GM19438 (cell line): ENCODE measurements at regions not wholly inside any gene's neighbourhood (a gene's known extent, or its start where the extent isn't known, plus 50 kb on each side); places are given as distances from the start of the nearest gene placed in this dataset.

Experiments
- ATAC-seq: cut with Tn5 transposase; IDR thresholded peaks from one replicate; pipeline ENCODE4 v1.9.1; 2021; ENCODE audit warnings: low read depth; ENCODE audit not compliant: unreplicated experiment

GRCh38 chr4:10212400-10212799 is 95.8 kb upstream of the WDR1 start:
- ATAC-seq = no peak

DNA sequence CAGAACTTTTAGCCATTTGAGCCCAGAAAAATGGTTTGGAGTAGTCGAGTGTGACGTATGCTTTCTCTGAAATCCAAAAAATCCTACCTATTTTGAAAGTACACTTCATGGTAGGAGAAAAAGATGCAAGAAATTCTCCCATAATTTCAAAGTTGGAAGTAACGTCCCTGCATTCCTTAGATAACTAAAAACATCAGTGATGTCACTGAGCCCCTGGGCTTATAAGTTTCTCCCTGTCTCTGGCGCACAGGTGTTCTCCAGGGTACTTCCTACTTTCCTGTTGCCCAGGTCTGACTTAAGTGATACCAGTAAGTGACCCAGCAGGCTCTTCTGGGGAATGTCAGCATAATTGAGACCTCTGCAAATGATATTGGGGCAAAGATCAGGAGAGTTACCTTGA is 90.5 kb upstream of the WDR1 start:
- no peak for ATAC-seq

- ATAC-seq = no peak
Observed at GRCh38 chr4:10205223-10205622, 88.6 kb upstream of the WDR1 start.

DNA sequence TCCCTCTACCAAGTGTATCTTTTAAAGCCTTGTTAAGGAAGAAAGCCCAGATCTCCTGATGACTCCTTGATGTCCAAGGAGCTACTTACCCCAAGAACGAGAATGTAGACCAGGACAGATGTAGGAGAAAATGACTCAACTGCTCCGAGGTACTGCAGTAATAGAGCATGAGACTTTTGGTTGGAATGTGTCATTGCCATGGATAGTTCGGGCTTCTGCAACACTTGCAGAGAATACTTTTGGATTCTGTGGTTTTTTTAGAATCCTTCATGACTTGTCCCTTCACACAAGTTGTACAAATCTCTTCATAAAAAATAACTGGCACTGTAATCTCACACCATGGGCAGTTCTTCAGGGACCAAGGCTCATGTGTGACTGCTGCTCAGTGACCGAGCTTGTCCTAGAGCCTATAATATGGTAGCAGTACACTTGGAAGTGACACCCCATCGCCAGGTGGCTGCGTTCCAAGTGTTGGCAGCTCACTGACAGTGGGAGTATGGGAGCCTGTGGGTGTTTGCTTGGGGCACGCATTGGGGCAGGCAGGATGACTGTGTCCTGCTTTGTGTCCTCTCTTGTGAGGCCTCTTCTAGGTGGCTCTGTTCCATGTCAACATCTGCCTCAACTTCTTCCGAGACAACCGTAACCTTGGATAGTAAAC is 87.9 kb upstream of the WDR1 start:
- ATAC-seq = no peak

GRCh38 chr4:10203851-10204250 is 87.3 kb upstream of the WDR1 start:
- ATAC-seq = no peak

DNA sequence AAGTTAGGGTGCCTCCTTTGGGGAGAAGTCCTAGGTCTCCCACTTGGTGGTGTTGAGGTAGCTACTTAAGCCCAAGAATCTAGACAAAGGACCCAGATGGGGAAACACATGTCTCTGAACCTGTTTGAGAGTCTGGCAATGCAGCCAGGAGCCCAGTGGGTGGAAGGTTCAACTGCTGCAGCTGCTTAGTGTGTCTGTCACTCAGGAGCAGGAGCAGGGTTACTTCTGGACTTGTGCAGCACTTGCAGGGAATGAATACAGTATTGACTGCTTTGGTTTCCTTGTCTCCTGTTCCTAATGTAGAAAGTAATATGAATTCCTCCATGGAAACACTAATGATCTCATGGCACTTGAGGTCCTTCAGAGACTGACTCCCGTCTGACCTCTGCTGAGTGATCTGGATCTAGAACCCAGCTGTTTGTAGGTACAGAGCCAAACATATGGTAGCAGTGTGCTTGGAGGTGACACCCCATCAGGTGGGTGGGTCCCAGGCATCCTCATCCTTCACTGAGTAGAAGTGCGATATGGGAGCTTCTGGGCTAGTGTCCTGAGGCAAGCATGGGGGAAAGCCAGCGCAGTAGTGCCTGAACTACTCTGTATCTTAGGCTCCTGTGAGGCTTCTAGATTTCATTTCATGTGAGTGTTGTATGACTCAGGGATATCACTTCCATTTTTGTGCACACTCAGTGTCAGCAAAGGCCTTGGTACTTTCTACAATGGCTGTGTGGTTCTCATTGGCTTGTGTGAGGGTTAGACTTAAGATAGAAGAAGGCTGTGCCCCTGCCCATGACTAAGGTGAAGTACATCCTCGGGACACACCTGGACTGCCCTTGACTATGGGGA is 85.0 kb upstream of the WDR1 start:
- ATAC-seq = no peak

GRCh38 chr4:10200869-10201268 is 84.3 kb upstream of the WDR1 start:
- no peak for ATAC-seq

- no peak for ATAC-seq
Observed at GRCh38 chr4:10198365-10198764, 81.8 kb upstream of the WDR1 start.

DNA sequence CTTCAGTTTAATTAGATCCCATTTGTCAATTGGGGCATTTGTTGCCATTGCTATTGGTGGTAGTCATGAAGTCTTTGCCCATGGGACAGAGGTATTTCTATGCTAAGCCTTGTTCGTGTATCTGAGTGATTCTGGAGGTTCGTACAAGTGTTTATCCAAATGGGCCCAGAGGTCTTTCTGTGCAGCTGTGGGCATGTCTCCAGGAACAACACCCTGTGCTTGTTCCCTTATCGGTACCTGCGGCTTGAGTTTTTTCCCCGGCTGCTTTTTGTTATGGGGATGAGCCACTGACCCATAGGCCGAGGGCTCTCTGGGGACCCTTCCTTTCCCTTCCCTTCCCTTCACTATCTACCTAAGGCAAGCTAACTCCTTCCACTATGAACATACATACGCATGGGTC is 81.4 kb upstream of the WDR1 start:
- no peak for ATAC-seq

- ATAC-seq = no peak
Observed at GRCh38 chr4:10196191-10196590, 79.6 kb upstream of the WDR1 start.

- ATAC-seq = no peak
Observed at GRCh38 chr4:10192331-10192730, 75.7 kb upstream of the WDR1 start.

DNA sequence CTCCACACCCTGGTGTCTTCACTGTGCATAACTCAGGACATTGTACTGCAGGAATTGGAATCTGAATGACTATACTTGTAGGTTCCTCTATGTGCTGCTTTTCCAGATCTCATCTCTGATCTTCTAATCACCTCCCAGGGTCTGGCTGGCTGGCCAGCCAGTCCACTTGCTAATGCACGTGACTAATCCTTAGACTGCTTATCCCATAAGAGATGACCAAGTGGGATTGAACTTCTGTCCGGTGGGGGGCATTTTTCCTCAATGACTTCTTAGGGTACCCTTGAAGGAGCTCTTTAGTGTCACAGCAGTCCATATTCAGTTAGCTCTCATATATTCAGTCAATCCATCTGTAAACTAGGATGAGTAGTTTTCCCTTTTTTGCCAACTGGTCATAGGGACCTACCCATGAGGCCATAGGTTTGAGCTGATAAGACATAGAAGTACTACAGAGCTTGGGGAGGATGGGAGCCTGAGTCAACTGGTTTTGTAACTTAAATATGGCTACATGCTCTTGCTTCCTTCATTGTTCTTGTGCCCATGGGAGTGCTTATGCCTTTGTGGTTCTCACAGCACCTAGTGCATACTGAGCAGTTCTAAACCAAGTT is 71.9 kb upstream of the WDR1 start:
- no peak for ATAC-seq

DNA sequence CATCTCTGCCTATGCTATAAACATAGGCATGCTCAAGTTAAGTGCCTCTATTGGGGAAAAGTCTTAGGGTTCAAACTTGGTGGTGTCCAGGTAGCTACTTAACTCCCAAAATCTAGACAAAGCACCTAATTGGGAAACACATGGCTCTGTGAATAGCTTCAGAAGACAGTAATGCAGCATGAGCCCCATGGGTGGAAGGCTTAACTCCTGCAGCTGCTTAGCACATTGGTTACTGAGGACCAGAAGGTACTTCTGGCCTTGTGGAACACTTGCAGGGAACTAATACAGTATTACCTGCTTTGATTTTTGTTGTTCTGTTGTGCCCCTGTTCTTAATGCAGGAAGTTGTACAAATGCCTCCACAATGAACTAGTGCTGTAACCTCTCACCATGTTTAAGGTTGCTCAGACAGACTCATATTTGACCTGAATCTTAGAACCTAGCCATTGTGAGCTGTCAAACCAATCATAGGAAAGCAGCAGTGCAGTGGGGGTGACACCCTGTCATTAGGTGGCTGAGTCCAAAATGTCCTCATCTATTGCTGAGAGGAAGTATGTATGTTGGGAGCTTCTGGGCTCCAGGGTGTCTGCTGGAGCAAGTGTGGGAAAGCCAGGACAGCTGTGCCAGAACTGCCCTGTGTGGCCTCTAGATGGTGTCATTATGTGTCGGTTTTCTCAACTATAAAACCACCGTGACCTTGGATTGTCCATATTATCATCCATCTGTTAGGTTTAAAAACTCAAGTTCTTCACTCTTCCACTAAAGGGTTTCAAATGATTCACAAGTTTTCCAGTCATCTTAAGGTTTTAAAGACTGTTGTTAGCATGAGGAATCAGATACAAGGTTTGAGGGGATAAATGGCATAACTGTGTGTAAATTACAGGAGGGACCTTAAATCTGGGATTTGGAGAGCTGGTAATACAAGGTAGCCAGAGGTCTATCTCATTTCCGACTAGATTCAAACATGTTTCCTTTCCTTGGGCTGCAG is 69.9 kb upstream of the WDR1 start:
- no peak for ATAC-seq

DNA sequence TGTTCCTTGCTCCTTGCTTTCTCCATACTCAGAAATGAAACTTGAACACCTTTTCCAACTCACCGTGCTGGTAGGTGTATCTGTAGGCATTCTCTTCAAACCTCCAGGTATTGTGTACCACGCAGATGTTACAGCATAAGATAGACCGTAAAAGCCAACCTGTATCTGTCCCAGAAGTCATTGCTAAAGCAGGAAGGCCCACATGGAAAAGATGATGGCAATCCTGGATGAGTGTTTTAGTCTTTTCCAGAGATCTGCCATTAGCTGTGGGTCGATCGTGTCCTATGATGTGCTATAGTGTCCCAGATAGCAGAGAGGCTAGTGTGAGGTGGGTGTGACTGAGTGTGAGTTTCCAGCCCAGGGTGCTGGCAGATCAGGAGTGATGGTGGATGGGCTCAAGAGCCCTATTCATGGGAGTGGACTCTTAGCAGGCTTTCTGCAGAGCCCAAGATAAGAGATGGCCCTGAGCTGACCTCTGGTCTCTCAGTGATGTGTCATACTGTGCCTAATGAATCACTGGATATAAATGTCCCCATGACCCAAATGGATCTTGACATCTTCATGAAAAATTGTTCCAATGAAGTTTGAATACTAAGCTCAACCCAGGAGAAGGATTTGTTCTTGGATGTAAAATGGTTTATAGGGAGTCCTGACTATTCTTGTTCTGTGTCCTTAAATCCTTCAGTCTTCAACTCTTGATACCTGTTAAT is 69.1 kb upstream of the WDR1 start:
- no peak for ATAC-seq

- ATAC-seq = no peak
Observed at GRCh38 chr4:10184501-10184938, 67.9 kb upstream of the WDR1 start.

GRCh38 chr4:10184041-10184440 is 67.4 kb upstream of the WDR1 start:
- no peak for ATAC-seq

GRCh38 chr4:10183462-10183861 is 66.9 kb upstream of the WDR1 start:
- no peak for ATAC-seq

DNA sequence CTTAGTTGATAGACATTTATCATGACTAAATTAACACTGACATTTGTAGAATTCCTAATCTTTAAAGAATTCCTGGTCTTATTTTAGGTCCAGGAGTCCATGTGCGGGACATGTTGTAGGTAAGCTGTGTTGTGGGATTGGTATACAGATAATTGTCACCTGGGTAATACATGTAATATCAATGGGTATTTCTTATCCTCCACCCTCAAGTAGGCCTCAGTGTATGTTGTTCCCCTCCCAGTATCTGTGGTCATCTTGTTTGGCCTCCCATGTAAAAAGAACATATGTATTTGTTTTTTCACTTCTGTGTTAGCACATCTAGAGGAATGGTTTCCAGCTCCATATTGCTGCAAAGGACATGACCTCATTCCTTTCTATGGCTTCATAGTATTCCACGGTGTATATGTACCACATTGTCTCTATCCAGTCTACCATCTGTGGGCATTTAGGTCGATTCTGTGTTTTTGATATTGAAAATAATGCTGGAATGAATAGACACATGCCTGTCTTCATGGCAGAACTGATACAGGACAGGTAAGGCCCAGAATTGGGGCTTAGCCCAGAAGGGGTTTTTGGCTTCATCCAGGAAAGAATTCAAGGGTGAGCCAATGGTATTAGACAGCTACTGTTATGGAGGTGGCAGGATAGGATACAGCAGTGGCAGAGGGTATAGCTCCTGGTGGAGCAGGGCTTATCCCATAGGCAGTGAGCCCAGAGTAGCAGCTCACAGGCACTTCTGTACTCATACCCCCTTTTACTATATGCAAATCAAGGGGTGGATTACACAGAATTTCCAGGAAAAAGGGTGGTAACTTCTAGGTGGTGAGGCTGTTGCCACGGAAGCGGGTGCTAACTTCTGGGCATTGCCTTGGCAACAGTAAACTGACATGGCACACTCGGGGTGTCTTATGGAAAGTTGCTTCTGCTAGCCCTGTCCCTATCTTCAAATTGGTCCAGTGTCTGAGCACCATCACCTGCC is 66.1 kb upstream of the WDR1 start:
- no peak for ATAC-seq
